Adrenal gland (tissue), 5 donors: ENCODE measurements at regions not wholly inside any gene's neighbourhood (a gene's known extent, or its start where the extent isn't known, plus 50 kb on each side); places are given as distances from the start of the nearest gene placed in this dataset.

ENCODE experiments used
- POLR2A ChIP-seq, 2 donors: fragments of 450-650 bp; IDR thresholded peaks; one replicate each; pipeline ENCODE4 v1.6.1; 2017; ENCODE audit warnings: antibody characterized with exemption in 2 of 2, mild to moderate bottlenecking in 2 of 2, moderate library complexity in 1 of 2
- TF ChIP-seq, protein P1 (sequence below), 6 experiments: fragments of 450-650 bp in 4 of 6; fragments of 200-600 bp in 2 of 6; sonication (generic) in 1 of 6; IDR thresholded peaks; 1 replicate in 5 of 6; 2 replicates in 1 of 6; pipeline versions ENCODE4 v1.5.1 to v1.8.0; 2016 to 2021; ENCODE audit warnings: antibody characterized with exemption in 6 of 6, mild to moderate bottlenecking in 2 of 6, moderate library complexity in 1 of 6
- donor health status: DM: no; HTN: no; CAD: no.

DNA sequence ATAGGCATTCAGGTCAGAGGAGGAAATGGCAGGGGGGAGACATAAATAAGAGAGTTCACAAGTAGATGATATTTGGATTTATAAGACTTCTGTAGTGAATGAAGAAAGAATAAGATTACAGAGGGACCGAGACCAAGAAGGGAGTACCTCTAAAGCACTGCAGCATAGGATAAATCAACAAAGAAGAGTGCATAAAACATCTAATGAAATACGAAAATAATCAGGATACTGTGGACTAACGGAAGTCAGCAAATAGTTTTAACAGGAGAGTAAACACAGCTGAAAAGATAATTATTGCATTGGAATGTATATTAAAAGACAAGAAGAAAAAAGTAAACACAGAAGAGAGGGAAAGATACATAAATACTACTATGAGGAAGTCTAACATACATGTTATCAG lies 921.9 kb upstream of the PRMT6 start:
- TF ChIP-seq, protein P1, sequence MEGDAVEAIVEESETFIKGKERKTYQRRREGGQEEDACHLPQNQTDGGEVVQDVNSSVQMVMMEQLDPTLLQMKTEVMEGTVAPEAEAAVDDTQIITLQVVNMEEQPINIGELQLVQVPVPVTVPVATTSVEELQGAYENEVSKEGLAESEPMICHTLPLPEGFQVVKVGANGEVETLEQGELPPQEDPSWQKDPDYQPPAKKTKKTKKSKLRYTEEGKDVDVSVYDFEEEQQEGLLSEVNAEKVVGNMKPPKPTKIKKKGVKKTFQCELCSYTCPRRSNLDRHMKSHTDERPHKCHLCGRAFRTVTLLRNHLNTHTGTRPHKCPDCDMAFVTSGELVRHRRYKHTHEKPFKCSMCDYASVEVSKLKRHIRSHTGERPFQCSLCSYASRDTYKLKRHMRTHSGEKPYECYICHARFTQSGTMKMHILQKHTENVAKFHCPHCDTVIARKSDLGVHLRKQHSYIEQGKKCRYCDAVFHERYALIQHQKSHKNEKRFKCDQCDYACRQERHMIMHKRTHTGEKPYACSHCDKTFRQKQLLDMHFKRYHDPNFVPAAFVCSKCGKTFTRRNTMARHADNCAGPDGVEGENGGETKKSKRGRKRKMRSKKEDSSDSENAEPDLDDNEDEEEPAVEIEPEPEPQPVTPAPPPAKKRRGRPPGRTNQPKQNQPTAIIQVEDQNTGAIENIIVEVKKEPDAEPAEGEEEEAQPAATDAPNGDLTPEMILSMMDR (IDR thresholded peaks at IDR 0.05), result no peak
- no peak for TF ChIP-seq POLR2A (IDR thresholded peaks at IDR 0.05)
